HL-60 (cell line): ENCODE measurements at regions not wholly inside any gene's neighbourhood (a gene's known extent, or its start where the extent isn't known, plus 50 kb on each side); places are given as distances from the start of the nearest gene placed in this dataset.
A peak's percentile ranks its signal among the peaks of the same experiment; 100 is the strongest.

Experiments used
- DNase-seq, 2 experiments: peaks; one replicate each; pipeline ENCODE4 v3.0.0-alpha.2; 2010 to 2020; ENCODE audit warnings: low read depth in 1 of 2, low spot score in 1 of 2
- H3K27ac ChIP-seq: fragments of 250-450 bp; sonication (Bioruptor Pico); replicated peaks from 2 replicates; pipeline ENCODE4 v1.5.1; 2020; ENCODE audit warnings: mild to moderate bottlenecking, moderate library complexity
- H3K27me3 ChIP-seq: fragments of 250-450 bp; sonication (Bioruptor Pico); 2 replicates; pipeline ENCODE4 v1.5.1; 2021; ENCODE audit warnings: mild to moderate bottlenecking, moderate library complexity; ENCODE audit not compliant: insufficient read depth, poor library complexity, severe bottlenecking
- H3K4me3 ChIP-seq: replicated peaks from 2 replicates; pipeline ENCODE4 v1.5.1; 2011; ENCODE audit warnings: mild to moderate bottlenecking, control low read depth, low read length; ENCODE audit not compliant: insufficient read depth
- CTCF ChIP-seq: IDR thresholded peaks from one replicate; pipeline ENCODE4 v1.5.1; 2011; ENCODE audit warnings: low read length, control low read depth, inconsistent platforms; ENCODE audit not compliant: insufficient read depth
- GABPA ChIP-seq: IDR thresholded peaks from 2 replicates; pipeline ENCODE4 v1.6.1; 2012; ENCODE audit warnings: low read depth
- POLR2AphosphoS5 ChIP-seq: IDR thresholded peaks from 2 replicates; pipeline ENCODE4 v1.6.1; 2012; ENCODE audit warnings: low read depth
- REST ChIP-seq: IDR thresholded peaks from 2 replicates; pipeline ENCODE4 v1.6.1; 2012; ENCODE audit warnings: low read depth; ENCODE audit not compliant: insufficient replicate concordance
- SPI1 ChIP-seq: IDR thresholded peaks from 2 replicates; pipeline ENCODE4 v1.6.1; 2012; ENCODE audit warnings: low read depth, mild to moderate bottlenecking, borderline replicate concordance

- Histone ChIP-seq H3K27ac (no peak overlapping the region), H3K27me3 (no peaks in the 10 kb centered on the region), H3K4me3 (no peak overlapping the region)
- TF ChIP-seq CTCF (no peak), GABPA (no peak), SPI1 (no peak), POLR2AphosphoS5 (no peak), REST (no peak)
- DNase-seq: peak in 1 of 2 experiments; percentile 14
Observed at GRCh38 chr2:217614498-217614897, 388.3 kb downstream of the TNS1 start.

- Histone ChIP-seq H3K4me3 (no peak overlapping the region), H3K27ac (no peak overlapping the region), H3K27me3 (no peaks in the 10 kb centered on the region)
- TF ChIP-seq SPI1: no peak
- TF ChIP-seq CTCF: no peak
- no peak for TF ChIP-seq REST
- no peak for TF ChIP-seq POLR2AphosphoS5
- DNase-seq: no peak
Observed at GRCh38 chr2:217614096-217614495, 388.7 kb downstream of the TNS1 start.

GRCh38 chr2:217612920-217613319 is 389.9 kb downstream of the TNS1 start:
- TF ChIP-seq SPI1 (no peak), CTCF (no peak), REST (no peak), POLR2AphosphoS5 (no peak), GABPA (no peak)
- H3K4me3 ChIP-seq: no peak overlapping the region

More at GRCh38 chr2:217612920-217613319, 389.9 kb downstream of the TNS1 start:
- H3K27ac ChIP-seq: no peak overlapping the region
- H3K27me3 ChIP-seq: no peaks in the 10 kb centered on the region
- DNase-seq: no peak
